GM21447 (cell line): ENCODE measurements at regions not wholly inside any gene's neighbourhood (a gene's known extent, or its start where the extent isn't known, plus 50 kb on each side); places are given as distances from the start of the nearest gene placed in this dataset.
"Not testable (repeated sequence)": the region's sequence is repeated elsewhere in the genome, so short reads cannot be mapped to it uniquely, and the experiment has no call there.

Source experiments
- ATAC-seq: cut with Tn5 transposase; IDR thresholded peaks from one replicate; pipeline ENCODE4 v1.9.1; 2021; ENCODE audit not compliant: unreplicated experiment

DNA sequence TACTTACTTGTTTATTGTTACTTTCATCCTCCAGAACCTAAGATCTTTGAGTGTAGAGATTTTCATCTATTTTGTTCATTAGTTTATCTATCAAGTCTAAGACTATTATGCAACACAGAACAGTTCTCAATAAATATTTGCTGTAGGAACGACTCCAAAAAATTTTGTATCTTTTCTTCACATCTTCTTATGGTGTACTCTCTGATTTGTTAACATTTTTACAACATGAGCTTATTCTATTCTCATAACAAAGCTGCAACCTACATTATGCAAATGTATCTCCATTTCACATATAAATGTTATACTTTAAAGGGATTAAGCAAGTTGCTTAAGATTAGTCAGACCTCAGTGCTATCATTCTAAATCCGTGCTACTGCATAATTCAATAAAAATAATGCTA is 514.2 kb upstream of the ZP4 start:
- ATAC-seq, result no peak

DNA sequence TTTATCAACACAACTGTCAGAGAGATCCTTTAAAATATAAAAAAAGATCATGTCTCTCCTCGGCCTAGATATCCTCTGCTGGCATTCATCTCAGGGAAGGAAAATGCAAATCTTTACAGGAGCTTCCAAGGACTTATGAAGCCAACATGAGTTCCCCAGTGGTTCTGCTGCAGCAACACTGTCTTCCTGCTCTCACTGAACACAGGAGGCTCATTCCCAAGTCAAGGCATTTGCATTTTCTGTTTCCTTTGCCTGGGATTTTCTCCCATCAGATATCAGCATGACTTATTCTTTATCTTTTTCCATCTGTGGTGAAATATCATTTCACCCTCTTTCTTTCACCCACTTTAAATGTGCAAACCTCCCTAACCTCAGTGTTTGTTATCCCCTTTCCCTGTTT is 513.8 kb upstream of the ZP4 start:
- no peak for ATAC-seq

DNA sequence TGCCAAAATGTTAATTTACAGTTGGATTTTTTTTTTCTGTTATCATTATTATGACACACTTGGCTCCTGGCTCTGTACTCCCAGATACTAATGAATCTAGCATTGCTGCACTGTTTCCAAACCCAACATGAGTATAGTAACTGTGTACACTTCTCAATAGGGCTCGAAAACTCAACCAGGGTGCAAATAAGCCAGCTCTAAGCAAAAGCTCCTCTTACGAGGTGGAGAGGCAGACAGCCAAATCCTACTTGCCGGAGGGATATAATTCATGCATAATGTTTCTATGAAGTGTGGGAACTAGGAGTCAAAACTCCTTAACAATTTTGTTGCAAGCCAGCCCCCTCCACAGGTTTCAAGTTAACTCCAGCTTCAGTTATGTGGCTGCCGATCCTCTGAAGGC is 510.4 kb upstream of the ZP4 start:
- ATAC-seq, result no peak

DNA sequence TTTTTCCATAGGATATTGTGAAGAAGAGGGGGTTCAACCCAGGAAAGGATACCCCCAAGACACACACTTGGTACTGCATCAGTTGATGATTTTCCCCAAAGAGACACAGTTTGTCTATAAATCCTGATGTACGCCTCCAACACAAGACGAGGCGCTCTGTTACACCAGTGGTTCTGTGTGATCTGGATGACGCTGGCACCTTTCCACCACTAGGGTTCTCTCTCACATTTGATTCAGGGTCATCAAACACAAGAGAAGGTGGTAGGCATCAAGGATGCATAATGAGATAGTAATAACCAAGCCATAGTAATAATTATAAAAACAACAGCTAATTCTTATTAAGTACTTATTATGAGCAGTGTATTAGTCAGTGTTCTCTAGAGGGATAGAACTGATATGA is 508.8 kb upstream of the ZP4 start:
- ATAC-seq, result no peak

DNA sequence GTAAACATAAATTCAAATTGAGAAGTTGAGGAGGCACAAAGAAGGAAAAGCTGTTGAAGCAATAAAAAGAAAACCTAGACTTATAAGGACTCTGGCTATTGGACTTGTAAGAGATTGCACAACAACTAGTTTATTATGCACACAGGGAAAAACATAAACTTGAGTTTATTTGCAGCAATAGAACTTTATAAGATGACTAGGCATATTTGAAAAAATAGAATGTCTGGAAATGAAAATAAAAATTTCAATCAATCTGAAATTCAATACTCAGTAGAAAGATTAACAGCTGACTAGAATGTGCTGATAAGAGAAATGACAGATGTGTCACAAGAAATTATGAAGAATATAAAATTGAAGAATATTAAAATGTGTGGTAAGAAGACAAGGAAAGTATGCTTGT is 505.4 kb upstream of the ZP4 start:
- no peak for ATAC-seq

DNA sequence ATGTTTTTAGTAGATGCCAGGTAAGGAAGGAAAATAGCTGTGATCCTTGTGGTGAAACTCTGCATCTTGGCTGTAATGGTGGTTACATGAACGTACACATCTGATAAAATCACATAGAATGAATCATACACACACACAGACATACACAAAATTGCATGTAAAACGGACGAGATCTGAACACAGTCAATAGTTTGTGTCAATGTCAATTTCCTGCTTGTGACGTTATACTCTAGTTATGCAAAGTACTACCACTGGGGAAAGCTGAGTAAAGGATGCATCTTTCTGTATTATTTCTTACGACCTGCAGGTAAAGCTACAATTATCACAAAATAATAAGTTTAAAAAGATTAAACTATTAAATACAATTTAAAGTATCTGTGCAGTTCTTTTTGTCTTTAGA is 493.7 kb upstream of the ZP4 start:
- no peak for ATAC-seq

DNA sequence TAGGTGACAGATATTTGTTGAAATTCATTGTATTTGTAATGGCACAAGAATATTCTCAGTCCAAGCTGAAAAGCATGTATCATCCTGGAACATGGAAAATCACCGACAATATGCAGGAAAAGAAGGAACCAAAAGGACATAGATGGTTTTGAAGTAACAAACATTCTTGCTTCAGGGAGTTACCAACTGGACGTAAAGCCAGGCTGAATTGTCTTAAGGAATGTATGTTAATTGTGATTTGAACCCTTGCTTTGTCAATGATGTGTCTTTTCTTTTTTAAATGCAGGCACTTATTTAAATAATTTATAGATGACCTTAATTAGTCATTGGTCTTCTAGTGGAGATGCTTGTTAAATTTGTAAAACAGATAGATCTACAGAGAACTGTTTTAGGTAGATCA is 489.4 kb upstream of the ZP4 start:
- no peak for ATAC-seq

DNA sequence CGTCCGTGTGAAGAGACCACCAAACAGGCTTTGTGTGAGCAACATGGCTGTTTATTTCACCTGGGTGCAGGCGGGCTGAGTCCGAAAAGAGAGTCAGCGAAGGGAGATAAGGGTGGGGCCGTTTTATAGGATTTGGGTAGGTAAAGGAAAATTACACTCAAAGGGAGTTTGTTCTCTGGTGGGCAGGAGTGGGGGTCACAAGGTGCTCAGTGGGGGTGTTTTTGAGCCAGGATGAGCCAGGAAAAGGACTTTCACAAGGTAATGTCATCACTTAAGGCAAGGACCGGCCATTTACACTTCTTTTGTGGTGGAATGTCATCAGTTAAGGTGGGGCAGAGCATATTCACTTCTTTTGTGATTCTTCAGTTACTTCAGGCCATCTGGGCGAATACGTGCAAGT is 488.7 kb upstream of the ZP4 start:
- ATAC-seq, result not testable (repeated sequence)

DNA sequence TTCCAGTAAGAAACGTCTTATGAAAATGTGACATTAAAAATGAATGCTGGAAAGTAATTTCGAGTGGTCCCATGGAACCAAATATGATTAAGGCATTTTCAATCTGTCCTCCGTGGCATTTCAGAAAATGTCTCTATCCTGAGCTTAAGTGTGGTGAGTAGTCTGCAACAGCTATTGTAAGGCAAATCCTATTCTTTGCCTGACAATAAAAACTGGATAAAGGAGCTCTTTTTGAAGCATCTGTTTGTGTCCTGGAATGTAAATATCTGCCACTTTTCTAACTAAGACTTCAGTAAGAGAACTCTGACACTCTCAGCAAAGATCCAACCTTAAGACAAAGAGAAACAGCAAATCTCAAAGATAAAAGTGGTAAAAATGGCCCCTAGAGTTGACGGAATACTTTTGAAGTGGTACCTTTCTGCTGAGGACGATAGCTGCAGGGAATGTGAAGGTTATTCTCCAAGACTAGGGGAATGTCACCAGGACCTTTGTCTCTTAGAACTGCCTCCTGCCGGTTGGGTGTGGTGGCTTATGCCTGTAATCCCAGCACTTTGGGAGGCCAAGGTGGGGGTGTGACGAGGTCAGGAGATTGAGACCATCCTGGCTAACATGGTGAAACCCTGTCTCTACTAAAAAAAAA is 486.7 kb upstream of the ZP4 start:
- no peak for ATAC-seq

DNA sequence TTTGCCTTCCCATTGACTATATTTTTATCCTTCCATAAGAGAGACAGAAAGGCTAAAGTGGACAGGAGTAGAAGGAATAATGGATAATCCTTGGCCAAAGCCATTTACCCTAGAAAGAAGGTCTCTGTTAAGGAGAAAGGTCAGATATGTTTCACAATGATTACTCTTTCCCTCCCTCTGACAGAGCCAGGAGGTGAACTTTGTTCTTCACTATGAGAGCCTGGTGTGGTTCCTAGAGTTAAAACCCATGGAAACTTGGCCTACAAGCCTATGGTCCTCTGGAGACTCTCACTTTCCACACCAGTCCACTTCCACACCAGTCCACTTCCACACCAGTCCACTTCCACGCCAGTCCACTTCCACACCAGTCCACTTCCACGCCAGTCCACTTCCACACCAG is 479.9 kb upstream of the ZP4 start:
- ATAC-seq, result no peak

DNA sequence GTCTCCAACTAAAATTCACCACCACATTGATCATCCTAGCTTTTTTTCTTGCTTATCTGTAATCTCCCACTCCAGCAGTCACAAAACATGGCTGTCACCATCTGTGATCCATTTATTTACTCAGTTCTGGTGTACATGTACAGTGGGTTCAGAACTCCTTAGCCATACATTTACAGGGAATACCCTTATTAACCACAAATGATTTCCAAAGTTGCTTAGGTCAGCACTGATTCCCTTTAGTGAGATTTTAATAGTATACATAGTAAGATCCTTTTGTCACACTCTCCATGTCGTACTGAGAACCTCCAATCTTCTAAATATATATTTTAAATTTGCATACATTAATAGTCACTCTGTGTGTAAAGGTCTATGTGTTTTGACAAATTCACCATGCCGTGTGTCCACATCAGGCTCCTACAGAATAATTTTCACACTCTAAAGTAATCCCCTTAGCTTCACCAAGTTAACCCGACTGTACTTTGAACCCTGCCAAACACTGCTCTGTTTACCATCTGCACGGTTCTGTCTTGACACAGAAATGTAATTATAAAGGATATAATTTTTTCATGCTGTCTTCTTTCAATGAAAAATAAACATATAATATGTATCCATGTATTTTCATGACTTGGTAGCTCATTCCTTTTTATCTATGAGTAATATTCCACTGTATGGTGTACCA is 473.6 kb upstream of the ZP4 start:
- ATAC-seq, result no peak

DNA sequence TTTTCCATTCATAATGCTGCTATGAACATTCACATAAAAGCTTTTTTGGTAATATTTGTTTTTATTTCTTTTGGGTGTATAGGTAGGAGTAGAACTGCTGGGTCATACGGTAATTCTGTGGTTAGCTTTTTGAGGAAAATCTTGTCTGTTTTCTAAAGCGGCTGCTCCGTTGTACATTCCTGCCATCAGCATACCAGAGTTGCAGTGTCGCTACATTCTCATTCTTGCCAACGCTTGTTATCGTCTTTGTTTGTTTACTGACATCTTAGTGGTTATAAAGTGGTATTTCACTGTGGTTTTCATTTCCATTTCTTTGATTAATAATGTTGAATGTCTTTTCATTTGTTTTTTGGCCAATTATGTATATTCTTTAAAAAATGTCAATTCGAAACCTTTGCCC is 469.8 kb upstream of the ZP4 start:
- no peak for ATAC-seq

DNA sequence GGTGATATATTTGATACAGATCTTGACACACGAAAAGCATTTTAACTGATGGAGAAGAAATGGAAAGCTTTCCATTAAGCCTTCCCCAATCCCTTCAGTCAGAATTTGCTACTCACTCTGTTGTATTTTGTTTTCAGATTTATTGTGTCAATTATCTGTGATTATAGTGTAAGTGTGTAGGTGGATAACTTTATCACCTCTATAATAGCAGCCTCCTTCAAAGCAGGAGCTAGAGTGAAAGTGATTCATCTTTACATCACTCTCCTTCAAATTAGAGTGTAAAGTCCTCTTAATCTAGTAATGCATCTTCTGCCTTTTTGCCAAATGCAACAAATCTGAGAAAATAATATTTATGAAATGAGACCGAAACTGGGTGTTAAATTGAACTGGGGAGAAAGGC is 459.7 kb upstream of the ZP4 start:
- no peak for ATAC-seq

DNA sequence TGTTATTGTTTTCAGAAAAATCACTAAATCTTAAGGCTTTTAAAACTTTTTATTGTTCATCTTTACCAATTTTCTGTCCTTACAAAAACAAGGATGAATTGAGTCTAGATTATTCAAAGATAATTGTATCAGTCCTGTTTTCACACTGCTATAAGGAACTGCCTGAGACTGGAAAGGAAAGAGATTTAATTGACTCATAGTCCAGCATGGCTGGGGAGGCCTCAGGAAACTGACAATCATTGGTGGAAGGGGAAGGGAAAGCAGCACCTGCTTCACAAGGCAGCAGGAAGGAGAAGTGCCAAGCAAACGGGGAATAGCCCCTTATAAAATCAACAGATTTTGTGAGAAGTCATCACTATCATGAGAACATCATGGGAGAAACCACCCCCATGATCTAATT is 455.6 kb upstream of the ZP4 start:
- ATAC-seq, result no peak

DNA sequence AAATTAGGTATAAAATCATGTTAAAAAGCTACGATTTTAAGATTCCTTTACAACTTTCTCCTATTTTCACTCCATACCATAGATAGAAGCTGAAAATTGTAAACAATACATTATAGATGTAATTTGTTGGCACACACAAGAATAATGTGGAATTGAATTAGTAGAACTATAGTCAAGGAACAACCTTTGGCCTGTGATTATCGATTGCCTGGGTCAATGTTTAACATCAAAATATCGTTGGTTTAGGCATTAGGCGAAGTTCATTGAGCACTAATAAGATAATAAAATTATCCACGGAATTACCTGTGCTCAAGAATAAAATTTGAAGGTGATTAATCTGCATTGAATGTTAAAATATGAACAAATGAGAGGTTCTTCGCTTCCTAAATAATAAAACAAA is 455.1 kb upstream of the ZP4 start:
- ATAC-seq, result no peak

DNA sequence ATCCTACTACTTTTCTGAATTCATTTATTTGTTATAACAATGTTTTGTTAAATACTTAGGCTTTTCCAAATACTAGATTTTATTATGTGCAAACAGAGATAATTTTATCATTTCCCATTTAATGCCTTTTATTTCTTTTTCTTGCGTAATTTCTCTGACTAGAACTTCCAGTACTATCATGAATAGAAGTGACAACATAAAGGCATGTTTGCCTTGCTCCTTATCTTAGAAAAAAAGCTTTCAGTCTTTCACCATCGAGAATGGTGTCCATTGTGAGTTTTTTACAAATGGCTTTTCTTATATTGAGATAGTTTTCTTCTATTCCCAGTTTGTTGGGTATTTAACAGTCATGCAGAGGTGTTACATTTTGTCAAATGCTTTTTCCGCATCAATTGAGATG is 453.1 kb upstream of the ZP4 start:
- ATAC-seq, result no peak

DNA sequence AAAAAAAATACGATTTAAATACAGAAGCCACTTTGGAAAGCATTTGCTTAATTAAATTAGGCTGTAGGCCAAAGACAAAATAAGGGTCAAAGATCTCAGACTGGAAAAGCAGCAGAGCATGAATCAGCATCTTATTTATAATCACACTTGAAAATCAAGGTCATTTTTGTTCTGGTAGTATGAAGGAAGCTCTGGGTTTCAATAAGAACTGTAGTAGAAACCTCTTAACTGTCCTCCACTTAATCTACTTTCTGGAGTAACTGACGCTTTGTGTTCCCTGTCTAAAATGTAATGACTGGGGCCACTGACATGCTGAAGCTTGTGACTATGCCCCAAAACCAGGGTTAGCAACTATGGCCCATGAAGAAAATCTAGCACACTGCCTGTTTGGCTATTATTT is 450.7 kb upstream of the ZP4 start:
- no peak for ATAC-seq

DNA sequence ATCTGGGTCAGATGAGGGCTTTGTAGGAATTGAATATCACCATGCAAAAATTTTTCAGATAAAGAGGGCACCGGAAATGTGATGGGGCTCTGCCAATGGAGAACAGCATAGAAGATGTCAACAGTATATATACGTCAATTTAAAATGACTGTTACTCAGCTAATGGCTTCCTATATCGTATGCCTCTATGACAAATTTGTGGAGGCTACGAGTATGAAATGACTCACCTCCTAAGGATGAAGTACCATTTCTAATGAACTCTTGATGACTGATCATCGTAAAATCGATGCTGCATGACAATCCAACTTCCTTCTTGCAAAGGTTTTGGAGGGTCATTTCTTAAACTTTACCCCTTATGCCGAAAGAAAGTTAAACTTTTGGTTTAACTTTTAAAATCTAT is 450.3 kb upstream of the ZP4 start:
- ATAC-seq, result no peak

DNA sequence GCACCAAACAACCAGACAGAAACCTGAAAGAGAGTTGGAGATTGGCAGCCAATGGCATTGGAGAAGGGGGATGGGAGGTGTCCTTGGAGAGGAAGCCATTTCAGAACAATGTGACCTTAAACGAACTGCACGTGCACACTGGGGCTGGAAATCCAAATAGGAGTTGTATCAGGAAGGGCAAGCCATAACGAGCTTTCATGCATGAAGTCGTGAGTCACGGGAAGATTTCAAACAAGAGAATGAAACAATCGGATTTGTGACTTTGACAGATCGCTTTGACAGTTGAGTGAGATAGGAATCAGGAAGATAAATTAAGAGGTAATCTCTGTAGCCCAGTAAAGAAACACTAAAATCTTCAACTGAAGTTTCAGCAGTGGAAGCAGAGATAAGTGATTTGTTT is 445.8 kb upstream of the ZP4 start:
- no peak for ATAC-seq

DNA sequence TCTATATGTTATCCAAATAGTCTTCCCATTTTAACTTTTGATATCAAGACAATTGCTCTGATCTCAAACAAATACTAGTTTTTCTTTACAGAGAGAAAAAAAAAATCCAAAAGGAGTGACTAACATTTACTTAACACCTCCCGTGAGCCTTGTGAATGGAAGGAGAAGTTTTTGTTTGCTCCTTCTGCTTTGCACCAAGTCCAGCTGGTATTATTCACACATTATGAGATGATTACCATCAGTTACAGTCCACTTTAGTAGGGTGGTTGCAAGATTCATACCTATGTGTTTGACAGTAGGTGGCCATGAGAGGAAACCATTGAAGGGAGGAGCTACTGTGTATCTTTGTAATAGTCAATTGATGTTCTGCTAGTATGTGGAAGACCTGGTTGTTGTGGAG is 443.4 kb upstream of the ZP4 start:
- ATAC-seq, result no peak

DNA sequence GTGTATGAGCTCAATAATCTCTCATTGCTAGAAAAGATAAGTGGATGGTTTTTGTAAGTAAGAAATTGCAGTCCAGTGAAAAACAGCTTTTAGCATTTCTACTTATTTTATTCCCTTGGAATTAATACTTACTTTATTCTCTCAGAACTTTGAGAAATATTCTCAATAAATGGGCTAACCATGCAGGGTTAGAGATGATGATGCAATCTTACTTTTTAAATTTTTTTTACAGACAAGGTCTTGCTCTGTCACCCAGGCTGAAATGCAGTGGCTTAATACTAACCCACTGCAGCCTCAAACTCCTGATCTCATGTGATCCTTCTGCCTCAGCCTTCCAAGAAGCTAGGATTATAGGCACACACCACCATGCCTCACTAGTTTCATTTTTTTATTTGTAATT is 440.8 kb upstream of the ZP4 start:
- no peak for ATAC-seq

DNA sequence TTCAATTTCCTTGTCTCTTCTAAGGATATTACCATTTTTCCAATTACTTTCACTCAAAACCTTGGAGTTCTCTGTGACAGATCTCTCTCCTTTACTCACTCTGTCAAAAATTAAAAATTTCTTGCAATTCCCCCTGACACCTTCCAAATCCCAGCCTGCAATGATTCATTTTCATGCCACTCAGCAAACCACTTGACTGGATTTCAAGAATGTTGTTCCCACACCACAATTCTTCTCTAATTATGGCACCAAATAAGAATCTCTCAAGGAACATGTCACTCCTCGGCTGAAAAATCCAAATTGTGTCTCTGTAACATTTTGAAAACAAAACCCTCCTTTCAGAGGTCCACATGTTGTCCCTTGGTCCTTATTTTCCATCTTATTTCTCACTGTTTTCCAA is 438.9 kb upstream of the ZP4 start:
- no peak for ATAC-seq

DNA sequence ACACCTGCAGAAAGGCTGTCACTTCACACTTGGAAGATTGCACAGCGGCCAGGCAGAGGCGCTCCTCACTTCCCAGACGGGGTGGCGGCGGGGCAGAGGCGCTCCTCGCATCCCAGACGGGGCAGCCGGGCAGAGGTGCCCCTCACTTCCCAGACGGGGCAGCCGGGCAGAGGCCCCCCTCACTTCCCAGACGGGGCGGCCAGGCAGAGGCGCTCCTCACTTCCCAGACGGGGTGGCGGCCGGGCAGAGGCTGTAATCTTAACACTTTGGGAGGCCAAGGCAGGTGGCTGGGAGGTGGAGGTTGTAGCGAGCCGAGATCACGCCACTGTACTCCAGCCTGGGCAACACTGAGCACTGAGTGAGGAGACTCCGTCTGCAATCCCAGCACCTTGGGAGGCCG is 436.3 kb upstream of the ZP4 start:
- ATAC-seq, result not testable (repeated sequence)
